ENCODE measurements at regions not wholly inside any gene's neighbourhood (a gene's known extent, or its start where the extent isn't known, plus 50 kb on each side); places are given as distances from the start of the nearest gene placed in this dataset.

DNA sequence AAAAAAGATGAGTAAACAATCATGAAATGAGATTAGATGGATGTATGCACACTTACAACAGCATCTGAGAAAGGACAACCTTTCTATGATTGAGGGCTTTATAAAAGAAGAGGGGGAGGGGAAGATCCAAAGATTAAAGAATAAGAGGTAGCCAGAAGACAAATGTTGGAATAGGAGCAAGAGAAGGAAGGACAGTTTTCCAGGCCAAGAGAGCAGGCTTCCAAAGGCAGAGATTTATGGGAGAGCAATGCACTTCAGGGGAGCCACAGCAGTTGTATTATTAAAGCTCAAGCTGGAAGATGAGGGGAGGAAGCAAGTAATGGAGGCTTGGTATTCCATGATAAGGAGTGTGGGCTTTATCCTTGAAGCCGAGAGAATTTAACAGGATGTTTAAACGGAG lies 110.3 kb upstream of the PTPN13 start:
- H3K4me1 ChIP-seq, result no peaks in the 10 kb centered on the region
- no peak overlapping the region for H3K27ac ChIP-seq
- no peak overlapping the region for H3K4me3 ChIP-seq
- no peaks in the 10 kb centered on the region for H3K36me3 ChIP-seq
- H3K9me3 ChIP-seq, result no peaks in the 10 kb centered on the region
- DNase-seq (ENCODE audit: low spot score), result no peak
- no peaks in the 10 kb centered on the region for H3K27me3 ChIP-seq
- TF ChIP-seq, protein P1, sequence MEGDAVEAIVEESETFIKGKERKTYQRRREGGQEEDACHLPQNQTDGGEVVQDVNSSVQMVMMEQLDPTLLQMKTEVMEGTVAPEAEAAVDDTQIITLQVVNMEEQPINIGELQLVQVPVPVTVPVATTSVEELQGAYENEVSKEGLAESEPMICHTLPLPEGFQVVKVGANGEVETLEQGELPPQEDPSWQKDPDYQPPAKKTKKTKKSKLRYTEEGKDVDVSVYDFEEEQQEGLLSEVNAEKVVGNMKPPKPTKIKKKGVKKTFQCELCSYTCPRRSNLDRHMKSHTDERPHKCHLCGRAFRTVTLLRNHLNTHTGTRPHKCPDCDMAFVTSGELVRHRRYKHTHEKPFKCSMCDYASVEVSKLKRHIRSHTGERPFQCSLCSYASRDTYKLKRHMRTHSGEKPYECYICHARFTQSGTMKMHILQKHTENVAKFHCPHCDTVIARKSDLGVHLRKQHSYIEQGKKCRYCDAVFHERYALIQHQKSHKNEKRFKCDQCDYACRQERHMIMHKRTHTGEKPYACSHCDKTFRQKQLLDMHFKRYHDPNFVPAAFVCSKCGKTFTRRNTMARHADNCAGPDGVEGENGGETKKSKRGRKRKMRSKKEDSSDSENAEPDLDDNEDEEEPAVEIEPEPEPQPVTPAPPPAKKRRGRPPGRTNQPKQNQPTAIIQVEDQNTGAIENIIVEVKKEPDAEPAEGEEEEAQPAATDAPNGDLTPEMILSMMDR (IDR thresholded peaks at IDR 0.05), result no peak

DNA sequence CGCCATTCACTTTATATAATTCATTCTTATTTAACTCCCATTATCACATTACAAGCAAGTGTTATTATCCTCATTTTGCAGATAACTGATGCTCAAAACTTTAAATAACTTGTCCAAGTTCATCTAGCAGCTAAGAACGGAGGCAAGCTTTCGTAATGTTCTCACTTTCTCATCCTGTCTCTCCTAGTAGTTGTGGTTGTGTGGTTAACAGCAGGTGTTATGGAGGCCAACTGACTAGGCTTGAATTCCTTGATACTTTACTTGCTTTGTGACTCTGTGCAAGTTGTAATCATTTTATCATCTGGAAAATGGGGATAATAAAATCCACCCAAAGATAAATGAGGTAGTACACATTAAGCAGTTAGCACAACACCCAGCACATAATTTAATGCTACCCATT lies 109.9 kb upstream of the PTPN13 start:
- no peak overlapping the region for H3K27ac ChIP-seq
- no peaks in the 10 kb centered on the region for H3K9me3 ChIP-seq
- DNase-seq (ENCODE audit: low spot score), result no peak
- no peaks in the 10 kb centered on the region for H3K4me1 ChIP-seq
- H3K4me3 ChIP-seq, result no peak overlapping the region
- H3K36me3 ChIP-seq, result no peaks in the 10 kb centered on the region
- TF ChIP-seq, protein P1 (IDR thresholded peaks at IDR 0.05), result no peak
- no peaks in the 10 kb centered on the region for H3K27me3 ChIP-seq

DNA sequence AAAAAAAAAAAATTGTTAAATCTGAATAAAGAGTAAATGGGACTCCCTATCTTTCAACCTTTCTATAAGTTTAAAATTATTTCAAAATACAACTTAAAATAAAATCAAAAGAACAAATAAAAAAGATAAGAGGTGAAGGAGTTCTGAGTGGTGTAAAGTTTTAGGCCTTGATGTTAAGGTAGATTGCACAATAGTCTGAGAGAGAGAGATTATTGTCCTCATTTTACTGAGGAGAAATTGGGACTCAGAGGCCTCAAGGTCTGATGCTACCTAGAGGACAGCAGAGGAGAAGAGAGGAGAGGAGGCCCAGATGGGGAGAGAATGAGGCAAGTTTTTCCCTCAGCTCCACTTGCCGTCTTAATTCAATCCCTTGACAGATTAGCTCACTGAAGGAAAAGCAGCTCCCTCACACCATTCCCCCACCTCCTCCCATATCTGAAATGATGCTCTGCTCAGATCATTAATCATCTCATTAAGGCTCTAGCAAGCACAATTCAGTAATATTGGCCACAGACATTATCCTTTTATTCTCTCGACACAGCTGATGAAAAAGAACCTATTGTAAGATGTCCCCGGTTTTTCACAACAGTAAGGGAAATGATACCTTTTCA lies 106.3 kb upstream of the PTPN13 start:
- Histone ChIP-seq H3K27ac (no peak overlapping the region), H3K36me3 (no peaks in the 10 kb centered on the region), H3K27me3 (no peaks in the 10 kb centered on the region), H3K4me3 (no peak overlapping the region), H3K4me1 (no peaks in the 10 kb centered on the region), H3K9me3 (no peaks in the 10 kb centered on the region)
- no peak for DNase-seq (ENCODE audit: low spot score)
- TF ChIP-seq, protein P1 (IDR thresholded peaks at IDR 0.05), result no peak

DNA sequence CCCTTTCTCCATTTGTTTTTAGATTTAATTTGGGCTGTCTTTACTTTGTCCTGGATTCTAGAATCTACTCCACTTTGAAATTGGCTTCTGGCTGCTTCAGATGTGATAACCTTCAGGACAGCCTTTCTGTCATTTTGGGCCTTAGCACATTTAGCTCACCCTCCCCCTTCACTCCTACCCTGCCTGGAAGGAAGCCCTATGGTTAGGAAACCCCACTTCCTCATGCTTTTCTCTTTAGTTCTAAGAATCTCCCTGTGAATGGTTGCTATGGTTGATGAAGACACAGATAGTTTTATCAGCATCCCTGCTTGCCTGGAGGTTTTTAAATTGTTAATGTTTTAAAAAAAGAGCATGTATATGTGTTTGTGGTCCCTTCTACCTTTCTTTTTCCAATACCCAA lies 100.7 kb upstream of the PTPN13 start:
- Histone ChIP-seq H3K27ac (no peak overlapping the region), H3K9me3 (no peaks in the 10 kb centered on the region), H3K36me3 (no peaks in the 10 kb centered on the region), H3K4me1 (no peaks in the 10 kb centered on the region), H3K27me3 (no peaks in the 10 kb centered on the region), H3K4me3 (no peak overlapping the region)
- DNase-seq (ENCODE audit: low spot score), result no peak
- TF ChIP-seq, protein P1 (IDR thresholded peaks at IDR 0.05), result no peak

DNA sequence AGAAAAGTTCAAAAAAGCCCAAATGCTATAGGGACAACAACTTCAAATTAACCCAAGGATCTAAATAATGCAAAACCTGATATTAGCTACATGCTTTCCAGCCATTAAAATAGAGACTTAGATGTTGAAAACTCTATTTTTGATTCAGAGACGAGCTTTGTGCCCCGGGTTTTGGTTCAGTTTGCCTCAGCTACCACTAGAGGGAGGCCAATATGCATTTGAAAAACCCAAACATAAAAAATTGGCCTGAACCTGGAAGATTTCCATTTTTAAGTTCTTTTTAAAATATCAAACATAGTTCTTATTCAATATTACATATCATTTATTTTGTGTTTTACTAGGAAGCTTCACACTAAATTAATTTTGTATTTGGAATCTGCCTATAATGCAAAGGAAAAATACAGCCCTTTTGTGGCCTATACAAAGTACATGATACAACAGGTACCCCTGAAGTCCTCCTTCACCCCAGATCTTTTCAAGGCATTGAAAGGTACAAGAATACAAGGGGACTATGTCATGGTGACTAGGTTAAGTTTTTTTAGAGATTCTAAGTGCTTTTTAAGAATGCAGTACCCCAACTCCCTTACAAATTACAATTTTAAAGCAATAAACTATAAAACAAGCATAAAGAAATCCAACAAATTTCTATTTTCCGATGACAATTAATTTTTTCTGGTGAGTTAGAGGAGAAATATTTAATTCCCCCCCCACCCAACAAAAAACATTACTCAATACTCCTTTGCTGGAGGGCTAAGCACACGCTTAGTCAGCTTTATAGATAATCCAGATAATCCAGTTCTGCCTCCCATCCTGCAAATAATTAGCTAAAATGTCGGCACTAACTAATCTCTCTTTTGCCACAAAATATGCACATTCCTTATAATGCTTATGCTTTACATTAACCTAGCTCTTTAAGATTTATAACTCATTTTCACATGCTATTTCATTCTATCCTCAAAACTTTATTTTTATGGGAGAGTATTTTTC lies 97.7 kb upstream of the PTPN13 start:
- no peaks in the 10 kb centered on the region for H3K36me3 ChIP-seq
- no peaks in the 10 kb centered on the region for H3K4me1 ChIP-seq
- H3K27me3 ChIP-seq, result no peaks in the 10 kb centered on the region
- no peaks in the 10 kb centered on the region for H3K9me3 ChIP-seq
- no peak overlapping the region for H3K4me3 ChIP-seq
- DNase-seq (ENCODE audit: low spot score), result no peak
- H3K27ac ChIP-seq, result no peak overlapping the region
- TF ChIP-seq, protein P1 (IDR thresholded peaks at IDR 0.05), result peak; percentile 67 to 87

All from right atrium auricular region (tissue), 2 donors.